T-cell (primary cell): ENCODE measurements at regions not wholly inside any gene's neighbourhood (a gene's known extent, or its start where the extent isn't known, plus 50 kb on each side); places are given as distances from the start of the nearest gene placed in this dataset.
"Not testable (repeated sequence)": the region's sequence is repeated elsewhere in the genome, so short reads cannot be mapped to it uniquely, and the experiment has no call there.

Experiments
- ATAC-seq, 4 experiments: fragments of 200-7000 bp in 3 of 4; fragments of 150-1000 bp in 1 of 4; cut with Tn5 transposase; replicated peaks in 1 of 4; 1 replicate in 3 of 4; 2 replicates in 1 of 4; pipeline ENCODE4 v1.10.0; 2021; ENCODE audit warnings: moderate library complexity in 3 of 4, mild to moderate bottlenecking in 2 of 4, moderate number of reproducible peaks in 1 of 4
- CTCF ChIA-PET, 2 donors: fragments of 300-600 bp; sonication (Branson Sonifier 250); formaldehyde crosslinking; loops; one replicate each; lab custom pipeline; 2022; ENCODE audit warnings: antibody characterized with exemption in 2 of 2; lab: Charles Lee
- POLR2A ChIA-PET, 2 donors: fragments of 300-600 bp; sonication (Branson Sonifier 250); formaldehyde crosslinking; loops; one replicate each; lab custom pipeline; 2022; ENCODE audit warnings: antibody characterized with exemption in 2 of 2; lab: Charles Lee
- DNase-seq, 35 experiments: peaks; one replicate each; pipeline versions ENCODE4 v3.0.0 to v3.0.0-alpha.2; 2013 to 2023
- H3K27ac ChIP-seq: one replicate; pipeline ENCODE4 v1.5.1; 2013; ENCODE audit warnings: low read length
- H3K27me3 ChIP-seq, 2 experiments: replicated peaks in 1 of 2; 1 replicate in 1 of 2; 2 replicates in 1 of 2; pipeline versions ENCODE4 v1.6.1 to v1.7.0; 2013; ENCODE audit warnings: low read length in 1 of 2, mixed read lengths in 1 of 2; ENCODE audit not compliant: control insufficient read depth in 2 of 2, insufficient read depth in 2 of 2; ENCODE audit errors: extremely low read depth in 1 of 2
- H3K36me3 ChIP-seq, 2 donors: 1 replicate in 1 of 2; 2 replicates in 1 of 2; pipeline versions ENCODE4 v1.6.1 to v1.7.0; 2013; ENCODE audit warnings: low read length in 1 of 2; ENCODE audit not compliant: control insufficient read depth in 2 of 2, insufficient read depth in 1 of 2; ENCODE audit errors: extremely low read depth in 1 of 2
- H3K4me1 ChIP-seq, 2 experiments: 1 replicate in 1 of 2; 2 replicates in 1 of 2; pipeline versions ENCODE4 v1.6.1 to v1.7.0; 2013; ENCODE audit warnings: low read length in 2 of 2, mixed read lengths in 1 of 2; ENCODE audit not compliant: insufficient read depth in 2 of 2, control insufficient read depth in 1 of 2; ENCODE audit errors: extremely low read depth in 1 of 2
- H3K4me3 ChIP-seq, 2 donors: 1 replicate in 1 of 2; 2 replicates in 1 of 2; pipeline versions ENCODE4 v1.5.1 to v1.7.0; 2013; ENCODE audit warnings: mild to moderate bottlenecking in 2 of 2, low read length in 1 of 2, moderate library complexity in 1 of 2; ENCODE audit not compliant: control insufficient read depth in 1 of 2; ENCODE audit errors: extremely low read depth in 1 of 2
- H3K9me3 ChIP-seq: 2 replicates; pipeline ENCODE4 v1.7.0; 2013
- H3K27ac Mint-ChIP-seq, 2 donors: one replicate each; pipeline ENCODE4 v1.8.0; 2020 to 2021; ENCODE audit warnings: mild to moderate bottlenecking in 2 of 2, mixed read lengths in 2 of 2
- H3K27me3 Mint-ChIP-seq, 2 donors: one replicate each; pipeline ENCODE4 v1.8.0; 2021 to 2022; ENCODE audit warnings: mixed read lengths in 2 of 2
- H3K36me3 Mint-ChIP-seq: one replicate; pipeline ENCODE4 v1.8.0; 2021; ENCODE audit warnings: mixed read lengths
- H3K4me1 Mint-ChIP-seq, 3 donors: one replicate each; pipeline ENCODE4 v1.8.0; 2020 to 2022; ENCODE audit warnings: mixed read lengths in 3 of 3, mild to moderate bottlenecking in 1 of 3
- H3K4me3 Mint-ChIP-seq, 3 donors: one replicate each; pipeline ENCODE4 v1.8.0; 2020 to 2022; ENCODE audit warnings: mild to moderate bottlenecking in 3 of 3, mixed read lengths in 3 of 3, moderate library complexity in 3 of 3
- H3K9me3 Mint-ChIP-seq, 3 donors: one replicate each; pipeline ENCODE4 v1.8.0; 2020 to 2022; ENCODE audit warnings: mixed read lengths in 3 of 3
- WGBS: methylation state at CpG from one replicate; pipeline ENCODE4 v1.1.5; 2013; ENCODE audit warnings: missing lambda C conversion rate; ENCODE audit not compliant: insufficient coverage; 5-methylcytosine and 5-hydroxymethylcytosine counted together

- H3K4me1 Mint-ChIP-seq = no peaks in the 10 kb centered on the region
- Histone ChIP-seq H3K4me1 (no peaks in the 10 kb centered on the region), H3K9me3 (no peaks in the 10 kb centered on the region), H3K27ac (no peak overlapping the region), H3K4me3 (no peak overlapping the region), H3K27me3 (peaks cover 0 to 16% of the 10 kb centered on the region in 2 experiments), H3K36me3 (no peaks in the 10 kb centered on the region)
- no peak overlapping the region for H3K27ac Mint-ChIP-seq
- H3K36me3 Mint-ChIP-seq = no peaks in the 10 kb centered on the region
- ChIA-PET CTCF (no interaction called here), POLR2A (no interaction called here)
- 70% methylated on average over 2 of the region's 4 CpGs for WGBS
- no peak for DNase-seq
- no peak for ATAC-seq
- no peaks in the 10 kb centered on the region for H3K9me3 Mint-ChIP-seq
- H3K4me3 Mint-ChIP-seq = no peak overlapping the region
- H3K27me3 Mint-ChIP-seq = peaks cover 3 to 10% of the 10 kb centered on the region in 2 donors
Observed at GRCh38 chr16:49956915-49957314, 68.1 kb upstream of the CNEP1R1 start.

- no peak overlapping the region for H3K27ac Mint-ChIP-seq
- no peak for ATAC-seq
- H3K9me3 Mint-ChIP-seq = no peaks in the 10 kb centered on the region
Observed at GRCh38 chr16:49958448-49958847, 66.6 kb upstream of the CNEP1R1 start.

GRCh38 chr16:49959552-49960277 is 65.3 kb upstream of the CNEP1R1 start:
- Mint-ChIP-seq H3K27ac (no peak overlapping the region), H3K27me3 (peaks cover 3 to 17% of the 10 kb centered on the region in 2 donors), H3K4me1 (no peaks in the 10 kb centered on the region), H3K9me3 (no peaks in the 10 kb centered on the region), H3K36me3 (no peaks in the 10 kb centered on the region), H3K4me3 (no peak overlapping the region)
- H3K9me3 ChIP-seq = no peaks in the 10 kb centered on the region
- H3K36me3 ChIP-seq = no peaks in the 10 kb centered on the region
- no peak overlapping the region for H3K4me3 ChIP-seq
- WGBS = 62% methylated on average over 3 of the region's 11 CpGs
- ChIA-PET CTCF (no interaction called here), POLR2A (no interaction called here)
- DNase-seq (no peak), ATAC-seq (no peak)
- no peak overlapping the region for H3K27ac ChIP-seq
- H3K27me3 ChIP-seq = peaks cover 0 to 11% of the 10 kb centered on the region in 2 experiments
- H3K4me1 ChIP-seq = no peaks in the 10 kb centered on the region

More at GRCh38 chr16:49958448-49958847, 66.6 kb upstream of the CNEP1R1 start:
- CTCF ChIA-PET = no interaction called here
- no peaks in the 10 kb centered on the region for H3K4me1 Mint-ChIP-seq
- no peaks in the 10 kb centered on the region for H3K4me1 ChIP-seq
- no peak overlapping the region for H3K4me3 ChIP-seq
- peaks cover 0 to 14% of the 10 kb centered on the region in 2 experiments for H3K27me3 ChIP-seq
- H3K4me3 Mint-ChIP-seq = no peak overlapping the region
- POLR2A ChIA-PET = no interaction called here
- no CpG with 5 or more reads among the region's 3 CpGs for WGBS
- DNase-seq = no peak
- H3K36me3 ChIP-seq = no peaks in the 10 kb centered on the region
- H3K27ac ChIP-seq = no peak overlapping the region
- no peaks in the 10 kb centered on the region for H3K36me3 Mint-ChIP-seq
- peaks cover 3 to 17% of the 10 kb centered on the region in 2 donors for H3K27me3 Mint-ChIP-seq
- no peaks in the 10 kb centered on the region for H3K9me3 ChIP-seq

GRCh38 chr16:49961089-49961488 is 63.9 kb upstream of the CNEP1R1 start:
- ChIA-PET CTCF (no interaction called here), POLR2A (no interaction called here)
- Histone ChIP-seq H3K27ac (no peak overlapping the region), H3K36me3 (no peaks in the 10 kb centered on the region), H3K27me3 (peaks cover 0 to 10% of the 10 kb centered on the region in 2 experiments), H3K4me3 (no peak overlapping the region), H3K9me3 (no peaks in the 10 kb centered on the region), H3K4me1 (no peaks in the 10 kb centered on the region)
- no peaks in the 10 kb centered on the region for H3K36me3 Mint-ChIP-seq
- DNase-seq = no peak
- H3K27me3 Mint-ChIP-seq = peaks cover 7 to 22% of the 10 kb centered on the region in 2 donors
- no peak overlapping the region for H3K4me3 Mint-ChIP-seq
- no peaks in the 10 kb centered on the region for H3K4me1 Mint-ChIP-seq
- ATAC-seq = no peak
- no peaks in the 10 kb centered on the region for H3K9me3 Mint-ChIP-seq
- no CpG with 5 or more reads among the region's 3 CpGs for WGBS
- no peak overlapping the region for H3K27ac Mint-ChIP-seq

- H3K9me3 Mint-ChIP-seq = not testable (repeated sequence)
Observed at GRCh38 chr16:49962566-49962965, 62.5 kb upstream of the CNEP1R1 start.

GRCh38 chr16:49964316-49964715 is 60.7 kb upstream of the CNEP1R1 start:
- Histone ChIP-seq H3K27me3 (peaks cover 0 to 16% of the 10 kb centered on the region in 2 experiments), H3K36me3 (no peaks in the 10 kb centered on the region), H3K9me3 (no peaks in the 10 kb centered on the region), H3K27ac (no peak overlapping the region), H3K4me3 (no peak overlapping the region), H3K4me1 (no peaks in the 10 kb centered on the region)
- WGBS = 83% methylated on average over 3 of the region's 4 CpGs
- no peak for ATAC-seq
- H3K4me3 Mint-ChIP-seq = no peak overlapping the region
- ChIA-PET CTCF (interaction anchor here in 1 of 2 donors (0.6 kb wide), 1 partner anchor 404 kb away, joined by 5 read pairs; the partner anchor contains the start of gene BRD7), POLR2A (no interaction called here)
- H3K27me3 Mint-ChIP-seq = peaks cover 26 to 28% of the 10 kb centered on the region in 2 donors
- H3K4me1 Mint-ChIP-seq = no peaks in the 10 kb centered on the region
- no peak for DNase-seq
- H3K9me3 Mint-ChIP-seq = no peaks in the 10 kb centered on the region
- no peaks in the 10 kb centered on the region for H3K36me3 Mint-ChIP-seq
- no peak overlapping the region for H3K27ac Mint-ChIP-seq

More at GRCh38 chr16:49962566-49962965, 62.5 kb upstream of the CNEP1R1 start:
- H3K27me3 ChIP-seq = peaks cover 0 to 11% of the 10 kb centered on the region in 2 experiments
- H3K4me3 Mint-ChIP-seq, H3K4me1 ChIP-seq, H3K36me3 ChIP-seq, H3K4me1 Mint-ChIP-seq, H3K36me3 Mint-ChIP-seq, DNase-seq, H3K27ac Mint-ChIP-seq, H3K4me3 ChIP-seq, H3K27ac ChIP-seq, CTCF ChIA-PET, H3K9me3 ChIP-seq, ATAC-seq, POLR2A ChIA-PET: not testable (repeated sequence)
- 80% methylated on average over 1 of the region's 6 CpGs for WGBS
- peaks cover 16 to 22% of the 10 kb centered on the region in 2 donors for H3K27me3 Mint-ChIP-seq
